HCT116 (cell line): ENCODE measurements at regions not wholly inside any gene's neighbourhood (a gene's known extent, or its start where the extent isn't known, plus 50 kb on each side); places are given as distances from the start of the nearest gene placed in this dataset.

Source experiments
- ATAC-seq: fragments of 200-7000 bp; cut with Tn5 transposase; 2 replicates; pipeline ENCODE4 v1.9.1; 2020; ENCODE audit warnings: mild to moderate bottlenecking, moderate library complexity
- BruUV-seq: library from RNA; stranded (reverse); fragments of 400-500 nt; replicated peaks from 2 replicates; lab custom pipeline; 2021; lab: Mats Ljungman, UMichigan
- CTCF ChIA-PET: fragments of 300-600 bp; sonication (Branson Sonifier 250); formaldehyde crosslinking; loops from one replicate; lab custom pipeline; 2021; ENCODE audit warnings: antibody characterized with exemption; lab: Charles Lee
- POLR2A ChIA-PET: fragments of 300-600, 350-600 bp; sonication (Branson Sonifier 250); formaldehyde crosslinking; loops from one replicate; lab custom pipeline; 2021; ENCODE audit warnings: antibody characterized with exemption; lab: Charles Lee
- RAD21 ChIA-PET, 2 experiments: fragments of 300-600 bp; sonication (Branson Sonifier 250); formaldehyde crosslinking; loops; one replicate each; lab custom pipeline; 2023; ENCODE audit warnings: low total read pairs in 2 of 2; ENCODE audit not compliant: uncharacterized antibody in 2 of 2, unreplicated experiment in 2 of 2, low non-redundant PET in 1 of 2; lab: Charles Lee
- DNase-seq: peaks from one replicate; pipeline ENCODE4 v3.0.0-alpha.2; 2010; ENCODE audit warnings: low read depth, low spot score
- H2AFZ ChIP-seq: fragments of 200-600 bp; shearing (Covaris generic), sonication (generic); 2 replicates; pipeline ENCODE4 v1.6.1; 2017; ENCODE audit warnings: low read depth, mixed run types, mixed read lengths, antibody characterized with exemption, low read length; ENCODE audit not compliant: poor library complexity, severe bottlenecking
- H3K27ac ChIP-seq: 2 replicates; pipeline ENCODE4 v1.5.1; 2012; ENCODE audit warnings: low read depth, low read length
- H3K27me3 ChIP-seq: fragments of 200-600 bp; sonication (generic); 2 replicates; pipeline ENCODE4 v1.6.1; 2016; ENCODE audit warnings: mixed run types, low read length, mixed read lengths; ENCODE audit not compliant: insufficient read depth
- H3K36me3 ChIP-seq, 2 experiments: fragments of 200-500 bp in 1 of 2; fragments of 200-600 bp in 1 of 2; sonication (Bioruptor generic) in 1 of 2; sonication (generic) in 1 of 2; 2 replicates each; pipeline versions ENCODE4 v1.5.1 to v1.6.1; 2014 to 2016; ENCODE audit warnings: low read length in 2 of 2, inconsistent platforms in 1 of 2, mixed read lengths in 1 of 2, mixed run types in 1 of 2; ENCODE audit not compliant: insufficient read depth in 2 of 2, control insufficient read depth in 1 of 2
- H3K4me1 ChIP-seq, 2 experiments: fragments of 200-600 bp in 1 of 2; sonication (generic) in 1 of 2; 2 replicates each; pipeline versions ENCODE4 v1.5.1 to v1.6.1; 2012 to 2017; ENCODE audit warnings: low read length in 2 of 2, inconsistent platforms in 1 of 2, mild to moderate bottlenecking in 1 of 2, mixed read lengths in 1 of 2, mixed run types in 1 of 2, moderate library complexity in 1 of 2; ENCODE audit not compliant: insufficient read depth in 2 of 2, control insufficient read depth in 1 of 2
- H3K4me2 ChIP-seq: fragments of 200-600 bp; sonication (generic); 2 replicates; pipeline ENCODE4 v1.6.1; 2017; ENCODE audit warnings: mixed run types, low read length, mixed read lengths
- H3K4me3 ChIP-seq, 2 experiments: fragments of 200-600 bp in 1 of 2; sonication (generic) in 1 of 2; replicated peaks in 1 of 2; 2 replicates each; pipeline ENCODE4 v1.5.1; 2011 to 2016; ENCODE audit warnings: low read length in 2 of 2, control low read depth in 1 of 2, low read depth in 1 of 2, mild to moderate bottlenecking in 1 of 2, mixed read lengths in 1 of 2, mixed run types in 1 of 2
- H3K79me2 ChIP-seq: fragments of 200-600 bp; sonication (generic); 2 replicates; pipeline ENCODE4 v1.6.1; 2017; ENCODE audit warnings: mild to moderate bottlenecking, mixed run types, low read length, moderate library complexity, mixed read lengths; ENCODE audit not compliant: insufficient read depth
- H3K9ac ChIP-seq: fragments of 200-600 bp; sonication (generic); 2 replicates; pipeline ENCODE4 v1.6.1; 2016; ENCODE audit warnings: low read length, mixed read lengths
- H3K9me2 ChIP-seq: fragments of 200-600 bp; sonication (generic), shearing (Covaris generic); 2 replicates; pipeline ENCODE4 v1.6.1; 2017; ENCODE audit warnings: mixed run types, mild to moderate bottlenecking, moderate library complexity; ENCODE audit not compliant: insufficient read depth
- H3K9me3 ChIP-seq, 2 experiments: fragments of 200-500 bp in 1 of 2; fragments of 200-600 bp in 1 of 2; sonication (Bioruptor generic) in 1 of 2; sonication (generic) in 1 of 2; 2 replicates each; pipeline ENCODE4 v1.6.1; 2014 to 2017; ENCODE audit warnings: low read length in 2 of 2, mixed read lengths in 2 of 2, inconsistent platforms in 1 of 2, low read depth in 1 of 2, mild to moderate bottlenecking in 1 of 2, mixed run types in 1 of 2, moderate library complexity in 1 of 2; ENCODE audit not compliant: control insufficient read depth in 1 of 2, insufficient read depth in 1 of 2
- H4K20me1 ChIP-seq: fragments of 200-600 bp; sonication (generic), shearing (Covaris generic); 2 replicates; pipeline ENCODE4 v1.6.1; 2017; ENCODE audit warnings: mixed run types, mild to moderate bottlenecking, moderate library complexity; ENCODE audit not compliant: insufficient read depth
- CBX3 ChIP-seq: IDR thresholded peaks from 2 replicates; pipeline ENCODE4 v1.6.1; 2012; ENCODE audit warnings: low read depth
- POLR2A ChIP-seq: IDR thresholded peaks from 2 replicates; pipeline ENCODE4 v1.7.0; 2011; ENCODE audit warnings: borderline replicate concordance; ENCODE audit not compliant: insufficient read depth, insufficient read length; ENCODE audit errors: extremely low read depth
- POLR2AphosphoS5 ChIP-seq: IDR thresholded peaks from 2 replicates; pipeline ENCODE4 v1.6.1; 2011; ENCODE audit warnings: mild to moderate bottlenecking, low read depth, low read length, moderate library complexity
- REST ChIP-seq: IDR thresholded peaks from 2 replicates; pipeline ENCODE4 v1.6.1; 2012; ENCODE audit warnings: low read depth
- SP1 ChIP-seq: IDR thresholded peaks from 2 replicates; pipeline ENCODE4 v1.6.1; 2012; ENCODE audit warnings: low read depth
- intact Hi-C: fragments of 100-400 bp; cut with micrococcal nuclease; formaldehyde crosslinking; loops from 2 replicates; pipeline ENCODE4 v1.10.0; 2022
- TF ChIP-seq, protein P1 (sequence below), 3 experiments: fragments of 200-600 bp in 1 of 3; sonication (generic) in 1 of 3; IDR thresholded peaks in 2 of 3; conservative IDR thresholded peaks in 1 of 3; 2 replicates each; pipeline ENCODE4 v1.5.1; 2012 to 2017; ENCODE audit warnings: low read depth in 2 of 3, low read length in 2 of 3, antibody characterized with exemption in 1 of 3, borderline replicate concordance in 1 of 3, control low read depth in 1 of 3, mild to moderate bottlenecking in 1 of 3, mixed read lengths in 1 of 3, mixed run types in 1 of 3, moderate library complexity in 1 of 3; ENCODE audit not compliant: insufficient read depth in 1 of 3

DNA sequence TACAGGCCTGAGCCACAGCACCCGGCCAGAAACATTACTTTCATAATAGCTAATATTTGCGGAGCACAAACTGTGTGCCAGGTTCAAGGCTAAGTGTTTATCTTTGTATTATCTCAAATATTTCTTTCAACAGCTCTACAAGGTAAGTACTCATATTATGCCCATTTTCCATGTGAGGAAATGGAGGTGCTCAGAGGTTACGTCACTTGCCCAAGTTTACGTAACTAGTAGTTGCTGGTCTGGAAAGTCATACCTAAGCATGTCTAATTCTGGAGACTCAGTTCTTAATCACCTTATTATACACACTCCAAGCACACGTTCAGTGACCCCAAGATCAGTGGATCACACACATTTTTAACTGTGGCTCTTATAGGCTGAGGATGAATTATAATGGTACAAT is 177.5 kb downstream of the OXSM start:
- POLR2A ChIA-PET = no interaction called here
- no peaks in the 10 kb centered on the region for H3K4me1 ChIP-seq
- TF ChIP-seq, protein P1, sequence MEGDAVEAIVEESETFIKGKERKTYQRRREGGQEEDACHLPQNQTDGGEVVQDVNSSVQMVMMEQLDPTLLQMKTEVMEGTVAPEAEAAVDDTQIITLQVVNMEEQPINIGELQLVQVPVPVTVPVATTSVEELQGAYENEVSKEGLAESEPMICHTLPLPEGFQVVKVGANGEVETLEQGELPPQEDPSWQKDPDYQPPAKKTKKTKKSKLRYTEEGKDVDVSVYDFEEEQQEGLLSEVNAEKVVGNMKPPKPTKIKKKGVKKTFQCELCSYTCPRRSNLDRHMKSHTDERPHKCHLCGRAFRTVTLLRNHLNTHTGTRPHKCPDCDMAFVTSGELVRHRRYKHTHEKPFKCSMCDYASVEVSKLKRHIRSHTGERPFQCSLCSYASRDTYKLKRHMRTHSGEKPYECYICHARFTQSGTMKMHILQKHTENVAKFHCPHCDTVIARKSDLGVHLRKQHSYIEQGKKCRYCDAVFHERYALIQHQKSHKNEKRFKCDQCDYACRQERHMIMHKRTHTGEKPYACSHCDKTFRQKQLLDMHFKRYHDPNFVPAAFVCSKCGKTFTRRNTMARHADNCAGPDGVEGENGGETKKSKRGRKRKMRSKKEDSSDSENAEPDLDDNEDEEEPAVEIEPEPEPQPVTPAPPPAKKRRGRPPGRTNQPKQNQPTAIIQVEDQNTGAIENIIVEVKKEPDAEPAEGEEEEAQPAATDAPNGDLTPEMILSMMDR (IDR thresholded peaks at IDR 0.05 in 2 of 3, conservative IDR thresholded peaks at IDR 0.05 in 1 of 3; ENCODE audit: borderline replicate concordance in 1 of 3, insufficient read depth in 1 of 3, low read depth in 2 of 3, low read length in 2 of 3) = no peak
- TF ChIP-seq CBX3 = no peak
- no peak for TF ChIP-seq POLR2A
- TF ChIP-seq SP1 = no peak
- TF ChIP-seq REST = no peak
- TF ChIP-seq POLR2AphosphoS5 = no peak

More for the DNA sequence above, 177.5 kb downstream of the OXSM start:
- CTCF ChIA-PET = no interaction called here
- Histone ChIP-seq H3K4me2 (no peak overlapping the region), H2AFZ (no peak overlapping the region), H3K9ac (no peak overlapping the region), H4K20me1 (no peaks in the 10 kb centered on the region), H3K9me2 (no peaks in the 10 kb centered on the region), H3K79me2 (no peaks in the 10 kb centered on the region), H3K27me3 (no peaks in the 10 kb centered on the region), H3K4me3 (no peak overlapping the region), H3K9me3 (no peaks in the 10 kb centered on the region), H3K36me3 (no peaks in the 10 kb centered on the region), H3K27ac (no peak overlapping the region)
- intact Hi-C loops = loop anchor here (10.0 kb wide), 1 partner anchor 123 kb away; no protein-coding TSS in a partner anchor
- DNase-seq (no peak), ATAC-seq (no peak)
- RAD21 ChIA-PET = no interaction called here
- BruUV-seq = no TSS peak
